Activated naive CD4-positive, alpha-beta T cell (primary cell): ENCODE measurements at regions not wholly inside any gene's neighbourhood (a gene's known extent, or its start where the extent isn't known, plus 50 kb on each side); places are given as distances from the start of the nearest gene placed in this dataset.

Source experiments
- DNase-seq, 4 experiments: peaks; one replicate each; lab custom pipeline; 2025; lab: John Stamatoyannopoulos, UW

DNA sequence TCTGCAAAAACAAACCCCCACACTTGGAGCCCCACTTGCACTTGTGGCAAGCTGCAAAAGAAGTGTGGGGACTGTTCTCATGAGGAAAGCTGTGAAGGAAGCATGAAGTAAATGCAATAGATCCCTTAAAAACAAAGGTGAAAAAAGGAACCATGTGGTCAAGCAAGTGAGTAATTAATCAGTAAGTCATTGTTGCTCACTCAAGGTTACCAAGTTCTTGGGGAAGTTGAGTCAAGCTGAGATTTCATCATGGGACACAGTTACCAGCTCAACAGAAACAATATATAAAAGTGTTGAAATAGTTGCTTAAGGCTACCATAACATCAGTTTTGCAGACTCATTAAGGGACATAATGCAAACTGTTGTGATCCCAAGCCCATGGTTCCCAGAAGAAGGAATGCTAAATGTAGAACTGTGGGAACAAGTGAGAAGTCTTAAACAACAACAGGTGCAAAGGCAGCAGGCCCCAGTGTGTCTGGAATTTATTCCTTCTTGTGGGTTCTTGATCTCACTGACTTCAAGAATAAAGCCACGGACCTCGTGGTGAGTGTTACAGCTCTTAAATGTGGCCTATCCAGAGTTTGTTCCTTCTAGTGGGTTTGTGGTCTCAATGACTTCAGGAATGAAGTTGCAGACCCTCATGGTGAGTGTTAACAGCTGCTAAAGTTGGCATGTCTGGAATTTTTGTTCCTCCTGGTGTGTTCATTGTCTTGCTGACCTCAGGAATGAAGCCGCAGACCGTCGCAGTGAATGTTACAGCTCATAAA lies 336.3 kb upstream of the RBMY1B start:
- no peak for DNase-seq

- no peak for DNase-seq
These were observed 335.6 kb upstream of the RBMY1B start for GRCh38 chrY:21175505-21175904.

DNA sequence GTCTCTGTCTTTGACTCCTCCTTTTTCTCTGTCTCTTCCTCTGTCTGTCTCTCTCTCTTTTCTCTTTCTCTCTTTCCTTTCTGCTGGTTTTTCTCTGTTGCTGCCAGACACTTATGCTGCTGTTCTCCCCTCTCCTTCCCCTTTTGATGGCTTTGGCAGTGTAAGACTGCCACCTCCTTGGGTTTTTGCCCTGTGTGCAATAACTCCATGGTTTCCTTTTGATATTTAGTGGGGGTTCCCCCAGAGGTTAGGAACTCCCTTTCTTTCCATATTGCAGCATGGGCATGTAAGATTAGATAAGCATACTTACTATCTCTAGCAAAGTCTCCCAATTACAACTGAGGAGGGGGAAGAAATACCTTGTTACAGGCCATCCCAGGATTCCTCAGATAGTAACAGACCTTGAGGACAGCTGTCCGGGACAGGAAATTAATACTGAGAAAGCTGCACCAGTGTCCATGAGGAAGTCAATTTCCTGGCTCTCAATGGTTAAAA lies 333.8 kb upstream of the RBMY1B start:
- no peak for DNase-seq

- no peak for DNase-seq
These were observed 332.9 kb upstream of the RBMY1B start for GRCh38 chrY:21178281-21178680.

DNA sequence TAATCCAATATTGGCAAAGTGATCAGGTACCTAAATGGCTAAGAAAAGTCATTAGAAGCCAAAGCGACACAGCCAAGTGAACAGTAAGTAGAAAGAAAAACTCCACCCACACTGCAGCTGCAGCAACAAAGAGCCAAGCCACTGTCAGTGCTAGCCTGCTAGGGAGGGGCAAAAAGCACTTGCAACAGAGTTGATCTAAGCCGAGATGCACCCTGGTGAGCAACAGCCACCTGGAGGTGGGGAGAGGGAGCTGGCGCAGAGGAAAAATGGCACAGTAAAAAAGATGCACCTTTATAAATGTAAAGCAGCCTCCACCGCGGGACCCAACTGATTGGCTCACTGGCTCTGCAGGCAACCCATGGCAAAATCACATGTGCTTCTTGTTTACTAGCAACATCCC lies 330.2 kb upstream of the RBMY1B start:
- peak in 2 of 4 experiments; percentile 0 to 25 for DNase-seq

- DNase-seq = no peak
These were observed 326.9 kb upstream of the RBMY1B start for GRCh38 chrY:21184271-21184670.

DNA sequence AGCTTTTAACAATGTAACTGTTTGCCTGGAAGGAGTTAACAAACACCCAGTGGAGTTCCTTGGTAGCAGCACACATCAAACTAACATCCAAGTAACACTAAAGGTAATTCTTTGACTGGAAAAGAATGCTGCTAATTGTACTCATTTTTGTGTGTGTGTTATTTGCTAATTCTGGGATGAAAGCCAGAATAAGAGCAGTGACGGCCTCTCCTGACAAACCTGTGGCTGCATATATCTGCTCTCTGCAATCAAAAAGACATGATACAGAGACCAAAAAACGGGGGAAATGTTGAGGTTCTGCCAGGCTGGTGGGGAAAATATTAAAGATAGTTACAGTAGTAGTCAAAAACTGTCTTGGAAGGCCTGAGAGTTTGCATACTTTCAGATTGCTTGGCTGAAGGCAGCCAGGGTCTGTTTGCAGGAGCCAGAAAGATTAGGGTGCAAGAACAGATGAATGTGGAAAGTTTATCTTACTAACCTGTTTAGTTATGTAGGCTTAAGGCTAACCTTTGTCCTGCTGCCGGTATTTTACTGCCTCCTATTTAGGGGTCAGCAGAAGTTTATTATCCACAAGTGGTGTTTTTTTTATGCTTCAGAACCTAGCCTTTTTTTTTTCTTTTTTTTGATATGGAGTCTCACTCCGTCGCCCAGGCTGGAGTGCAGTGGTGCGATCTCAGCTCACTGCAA lies 325.6 kb upstream of the RBMY1B start:
- DNase-seq = no peak

DNA sequence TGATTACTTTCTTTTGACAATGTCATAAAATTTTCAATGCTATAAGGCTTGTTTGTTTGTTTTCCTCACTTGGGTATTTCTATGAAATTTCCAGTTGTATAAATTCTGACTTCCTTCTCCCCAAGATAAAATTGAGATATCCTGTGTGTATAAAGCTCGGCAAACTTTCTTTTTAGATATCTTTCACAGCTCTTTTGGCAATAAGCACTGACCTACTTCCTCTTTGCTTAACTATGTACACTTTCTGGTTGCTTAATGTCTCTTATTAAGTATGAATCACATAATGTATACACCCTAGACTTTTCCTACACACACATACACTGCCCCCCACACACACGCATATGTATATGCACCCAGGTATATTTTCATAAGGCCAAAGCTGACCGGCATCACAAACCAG lies 318.4 kb upstream of the RBMY1B start:
- DNase-seq = no peak

- no peak for DNase-seq
These were observed 310.9 kb upstream of the RBMY1B start for GRCh38 chrY:21200246-21200645.

GRCh38 chrY:21227849-21228248 lies 283.3 kb upstream of the RBMY1B start:
- no peak for DNase-seq

GRCh38 chrY:21240221-21240620 lies 270.9 kb upstream of the RBMY1B start:
- no peak for DNase-seq

GRCh38 chrY:21240662-21241310 lies 270.4 kb upstream of the RBMY1B start:
- DNase-seq = no peak

- DNase-seq = no peak
These were observed 268.3 kb upstream of the RBMY1B start for GRCh38 chrY:21242793-21243192.

GRCh38 chrY:21246780-21247179 lies 264.4 kb upstream of the RBMY1B start:
- no peak for DNase-seq

GRCh38 chrY:21248591-21248990 lies 262.5 kb upstream of the RBMY1B start:
- no peak for DNase-seq

GRCh38 chrY:21253455-21254248 lies 257.5 kb upstream of the RBMY1B start:
- no peak for DNase-seq

GRCh38 chrY:21254476-21254875 lies 256.7 kb upstream of the RBMY1B start:
- DNase-seq = no peak

DNA sequence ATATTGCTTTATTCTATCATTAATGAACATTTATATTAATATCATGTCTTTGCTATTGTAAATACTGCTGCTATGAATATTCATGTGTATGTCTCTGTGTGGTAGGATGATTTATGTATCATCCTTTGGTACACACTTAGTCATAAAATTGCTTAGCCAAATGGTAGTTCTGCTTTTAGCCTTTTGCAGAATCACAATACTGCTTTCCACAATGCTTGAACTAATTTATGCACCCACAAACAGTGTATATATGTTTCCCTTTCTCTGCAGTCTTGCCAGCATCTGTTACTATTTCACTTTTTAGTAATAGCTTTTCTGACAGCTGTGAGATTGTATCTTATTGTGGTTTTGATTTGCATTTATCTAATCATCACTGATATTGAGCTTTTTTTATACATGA lies 254.3 kb upstream of the RBMY1B start:
- DNase-seq = no peak

DNA sequence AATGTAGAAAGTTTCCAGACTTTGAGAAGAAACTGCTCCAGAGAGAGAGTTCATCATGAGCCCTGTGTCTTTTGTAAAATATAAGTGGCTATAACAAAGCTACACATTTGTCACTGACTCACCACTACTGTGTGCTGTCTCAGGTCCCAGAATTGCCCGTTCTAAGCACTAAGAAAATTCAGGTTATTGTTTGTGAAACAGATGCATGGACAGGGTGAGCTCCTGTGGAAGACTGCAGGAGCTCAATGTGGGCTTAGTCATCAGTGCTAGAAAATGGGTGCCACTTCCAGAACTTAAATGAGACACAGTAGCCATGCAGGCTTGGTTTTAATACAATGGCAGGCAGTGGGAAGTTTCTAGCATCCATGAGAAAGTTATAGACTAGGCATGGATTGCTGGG lies 251.4 kb upstream of the RBMY1B start:
- DNase-seq = no peak

DNA sequence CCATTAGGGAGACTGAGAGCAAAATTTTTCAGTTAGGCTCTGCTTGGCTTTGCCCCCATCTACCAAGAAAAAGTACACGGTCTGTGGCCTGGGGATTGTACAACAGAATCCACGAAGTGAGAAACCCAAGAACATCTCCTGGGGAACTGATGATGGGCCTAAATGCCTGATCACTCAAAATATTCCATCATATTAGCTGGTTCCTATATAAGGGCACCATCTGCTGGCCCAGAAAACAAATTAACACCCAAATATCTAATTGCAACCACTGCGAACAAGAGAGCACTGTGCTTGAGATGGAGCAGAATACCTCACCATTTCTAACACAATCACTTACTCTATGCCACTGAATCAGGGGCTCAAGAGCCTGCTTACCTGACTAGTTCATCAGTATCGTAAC lies 250.8 kb upstream of the RBMY1B start:
- no peak for DNase-seq

GRCh38 chrY:21261158-21261557 lies 250.0 kb upstream of the RBMY1B start:
- DNase-seq = no peak

DNA sequence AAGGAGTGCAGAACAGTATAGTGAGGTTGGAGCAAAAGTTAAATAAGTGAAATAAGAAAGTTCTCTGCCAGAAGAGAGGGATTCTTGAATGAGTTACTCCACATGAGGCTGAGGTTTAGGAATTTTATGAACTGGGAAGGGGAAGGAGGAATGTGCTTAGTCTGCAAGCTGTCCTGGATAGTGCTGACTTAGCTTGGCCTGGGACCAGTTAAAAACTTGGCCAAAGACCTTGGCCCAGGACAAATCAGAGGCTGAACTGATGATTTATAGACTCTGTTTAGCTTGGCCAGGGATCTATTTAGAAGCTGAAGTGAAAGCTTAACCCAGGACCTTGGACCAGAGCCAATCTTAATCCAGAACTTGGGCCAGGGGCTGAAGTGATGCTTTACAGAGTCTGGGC lies 244.4 kb upstream of the RBMY1B start:
- DNase-seq = no peak
